Dedifferentiated amniotic fluid mesenchymal stem cell (primary cell): ENCODE measurements at regions not wholly inside any gene's neighbourhood (a gene's known extent, or its start where the extent isn't known, plus 50 kb on each side); places are given as distances from the start of the nearest gene placed in this dataset.
"Not testable (repeated sequence)": the region's sequence is repeated elsewhere in the genome, so short reads cannot be mapped to it uniquely, and the experiment has no call there.

Source experiments
- DNase-seq: peaks from one replicate; pipeline ENCODE4 v3.0.0-alpha.2; 2016; ENCODE audit errors: extremely low spot score

DNA sequence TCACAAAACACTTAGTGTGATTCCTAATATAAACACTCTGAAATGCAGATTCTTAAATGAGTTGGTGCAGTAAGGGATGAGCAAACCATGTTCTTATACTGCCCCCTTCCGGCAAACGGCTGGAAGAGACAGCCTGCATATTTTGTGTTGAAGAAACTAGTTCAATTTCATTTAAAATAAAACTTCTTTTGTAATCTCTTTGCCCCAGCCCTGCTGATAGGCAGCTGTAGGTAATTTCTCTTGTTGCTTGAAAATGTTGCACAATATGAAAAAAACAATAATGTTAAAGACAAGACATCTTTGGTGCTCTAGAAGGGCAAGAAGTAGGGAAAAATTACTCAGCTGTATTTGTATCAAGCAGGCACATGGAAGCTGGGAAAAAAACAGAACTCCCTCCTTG is 89.7 kb upstream of the CCNG1 start:
- DNase-seq: peak; percentile 49

- DNase-seq: no peak
Measured at GRCh38 chr5:163350083-163350482, 87.3 kb upstream of the CCNG1 start.

DNA sequence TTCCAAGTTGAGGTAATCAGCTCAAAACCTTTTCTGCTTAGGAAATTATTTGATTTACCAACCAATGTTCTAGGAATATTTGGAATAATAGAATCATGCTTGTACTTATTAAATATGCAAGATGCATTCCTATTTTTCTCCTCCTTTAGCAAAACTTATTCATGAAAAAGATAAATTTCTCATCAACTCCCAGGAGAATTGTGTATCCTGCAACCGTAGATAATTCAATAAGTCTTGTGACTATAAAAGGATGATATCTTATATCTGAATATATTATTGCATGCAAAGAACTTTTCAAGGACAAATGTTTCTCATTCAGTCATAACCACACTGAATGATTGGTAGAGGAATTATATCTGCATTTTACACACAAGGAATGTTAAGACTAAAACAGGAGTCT is 84.9 kb upstream of the CCNG1 start:
- no peak for DNase-seq

- DNase-seq: not testable (repeated sequence)
Measured at GRCh38 chr5:163355811-163356210, 81.6 kb upstream of the CCNG1 start.

DNA sequence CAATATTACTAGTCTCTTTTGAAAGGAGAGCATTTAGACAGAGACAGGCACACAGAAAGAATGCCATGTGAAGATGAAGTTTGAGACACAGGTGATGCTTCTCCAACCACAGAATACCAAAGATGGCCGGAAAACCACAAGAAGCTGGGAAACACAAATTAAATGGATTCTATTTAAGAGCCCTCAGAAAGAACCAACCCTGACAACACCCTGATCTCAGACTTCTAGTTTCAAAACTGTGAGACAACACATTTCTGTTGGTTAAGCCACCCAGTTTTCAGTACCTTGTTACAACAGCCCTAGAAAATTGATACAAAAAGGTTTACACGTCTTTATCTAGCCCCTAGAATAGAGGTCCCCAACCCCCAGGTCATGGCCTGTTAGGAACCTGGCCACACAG is 79.8 kb upstream of the CCNG1 start:
- no peak for DNase-seq

- no peak for DNase-seq
Measured at GRCh38 chr5:163360656-163361055, 76.7 kb upstream of the CCNG1 start.

DNA sequence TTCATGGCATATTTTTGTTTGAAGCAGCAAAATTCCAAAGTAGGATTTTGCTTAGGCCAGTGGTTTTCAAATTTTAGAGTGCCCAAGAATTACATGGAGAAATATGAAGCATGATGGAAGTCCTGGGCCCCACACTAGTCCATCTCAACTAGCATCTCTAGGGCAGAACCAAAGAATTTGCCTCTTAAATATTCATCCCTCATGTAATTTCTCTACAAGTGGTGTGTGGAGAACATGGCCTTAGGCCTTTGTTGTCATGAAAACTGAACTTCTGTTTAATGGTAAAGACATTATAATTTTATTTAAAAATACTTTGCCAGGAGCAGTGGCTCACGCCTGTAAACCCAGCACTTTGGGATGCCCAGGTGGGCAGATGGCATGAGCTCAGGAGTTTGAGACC is 75.9 kb upstream of the CCNG1 start:
- DNase-seq: no peak

DNA sequence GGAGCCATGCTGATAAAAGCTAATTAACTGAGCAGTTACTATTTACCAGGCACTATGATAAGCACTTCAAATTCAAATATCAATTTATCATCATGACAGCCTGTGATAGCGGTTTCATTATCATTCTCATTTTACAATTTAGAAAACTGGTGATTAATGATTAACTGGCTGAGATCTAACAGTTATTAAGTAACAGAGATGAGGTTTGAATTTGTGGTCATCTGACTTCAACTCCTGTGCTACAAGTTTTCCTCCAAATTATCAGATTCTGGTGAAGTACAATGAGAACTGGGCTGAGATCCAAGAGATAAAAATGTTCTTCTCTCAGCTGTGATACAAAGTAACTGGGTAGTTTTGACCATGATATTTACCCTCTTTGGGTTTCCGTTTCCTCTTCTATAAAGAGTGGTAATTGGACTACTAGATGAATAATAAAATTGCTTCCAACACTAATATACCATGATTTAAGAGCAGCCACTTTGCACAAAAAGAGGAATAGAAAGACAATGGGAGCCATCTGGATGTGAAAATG is 74.5 kb upstream of the CCNG1 start:
- DNase-seq: no peak

DNA sequence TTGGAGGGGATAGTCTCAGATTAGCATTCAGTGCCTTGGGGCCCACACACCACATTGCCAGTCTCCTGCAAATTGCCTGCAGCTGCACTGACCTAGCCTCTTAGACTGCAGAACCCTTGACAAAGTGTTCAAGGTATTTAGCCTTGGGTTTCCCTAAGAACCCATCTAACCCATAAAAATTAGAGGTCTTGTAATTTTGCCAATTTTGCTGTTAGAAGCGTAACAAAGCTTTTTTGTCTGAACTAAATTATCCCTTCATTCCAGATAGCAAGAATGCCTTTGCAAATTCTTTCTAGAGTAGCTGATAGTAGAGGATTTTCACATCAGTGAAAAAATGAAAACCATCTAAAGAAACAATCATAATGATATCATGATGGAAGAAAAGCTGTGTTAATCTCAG is 74.0 kb upstream of the CCNG1 start:
- DNase-seq: no peak

- no peak for DNase-seq
Measured at GRCh38 chr5:163366757-163367156, 70.6 kb upstream of the CCNG1 start.

DNA sequence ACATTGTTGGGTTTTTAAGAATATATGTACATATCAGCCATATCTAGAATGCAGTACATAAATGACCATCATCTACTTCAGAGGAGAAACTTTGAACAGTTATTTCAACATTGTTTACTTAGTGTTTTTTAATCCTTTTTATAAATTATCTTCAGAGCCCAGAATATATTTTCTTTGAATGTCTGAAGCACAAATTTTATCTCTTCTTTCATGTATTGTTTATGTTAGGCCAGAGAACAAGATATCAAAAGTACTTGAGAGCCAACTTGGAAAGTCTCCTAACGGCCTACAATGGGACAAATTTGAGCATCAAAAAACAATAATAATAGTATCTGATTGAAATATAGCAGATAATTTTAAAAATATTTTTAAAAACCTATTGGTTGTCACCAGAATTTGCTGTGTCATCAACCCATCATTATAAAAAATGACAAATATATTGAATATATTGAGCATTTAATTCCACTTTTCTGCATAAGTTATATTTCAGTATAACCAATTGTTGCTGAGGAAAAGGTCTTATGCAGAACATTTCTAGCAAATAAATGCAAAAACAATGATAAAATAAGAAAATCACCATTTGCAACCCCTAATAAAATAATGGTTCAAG is 67.5 kb upstream of the CCNG1 start:
- no peak for DNase-seq

GRCh38 chr5:163373436-163374084 is 63.8 kb upstream of the CCNG1 start:
- no peak for DNase-seq

DNA sequence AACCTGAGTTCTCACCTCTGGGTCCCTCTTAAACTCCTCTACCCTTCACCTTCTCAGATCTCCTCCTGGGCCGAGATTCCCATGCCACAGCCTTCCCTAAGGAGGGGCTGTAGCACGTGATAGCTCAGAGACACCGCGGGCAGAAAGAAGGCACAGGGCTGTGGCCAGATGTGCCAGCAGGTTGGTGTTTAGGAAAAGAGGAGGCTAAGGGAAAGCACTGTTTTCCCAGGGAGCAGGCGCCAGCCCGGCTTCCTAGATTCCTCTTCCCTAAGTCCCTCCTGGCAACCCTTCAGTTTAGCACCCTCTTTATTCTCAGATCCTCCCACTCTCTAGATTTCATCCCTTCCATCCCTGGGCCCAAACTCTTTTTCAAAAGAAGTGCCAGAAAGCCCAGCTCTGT is 59.4 kb upstream of the CCNG1 start:
- no peak for DNase-seq

DNA sequence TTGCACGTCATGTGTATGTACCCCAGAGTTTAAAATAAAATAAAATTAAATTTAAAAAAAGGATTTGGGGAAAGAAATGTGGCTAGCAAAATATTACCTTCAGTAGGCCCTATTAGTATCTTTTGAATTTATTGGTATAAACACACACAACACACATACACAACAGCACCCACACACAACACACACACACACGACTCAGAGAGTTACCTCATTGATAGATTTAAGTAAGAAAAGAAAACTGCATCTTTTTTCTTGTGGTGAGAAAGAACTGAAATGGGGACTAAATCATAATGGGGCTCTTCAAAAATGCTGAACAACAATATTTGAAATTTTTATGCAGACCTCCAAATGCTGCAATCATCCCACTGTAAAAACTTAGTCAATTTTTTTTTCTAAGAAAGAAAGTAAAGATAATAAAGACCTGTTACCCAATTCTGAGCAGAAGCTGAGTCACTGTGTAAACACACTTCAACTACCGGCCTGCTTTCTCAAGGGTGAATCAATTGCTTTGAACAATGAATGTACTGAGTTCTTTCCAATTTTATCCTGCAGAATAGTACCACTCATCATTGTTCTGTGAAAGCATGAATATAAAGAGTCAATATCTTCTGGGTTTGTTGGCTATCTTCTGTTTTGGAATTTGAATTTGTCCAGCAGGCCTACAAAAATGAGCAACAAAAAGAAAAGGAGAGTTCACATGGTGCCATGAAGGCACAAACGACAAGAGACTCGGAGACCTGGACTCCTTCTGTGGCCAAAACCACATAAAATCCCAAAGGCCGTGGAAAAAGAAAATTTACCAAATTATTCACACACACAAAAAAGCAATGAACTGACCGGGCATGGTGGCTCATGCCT is 57.9 kb upstream of the CCNG1 start:
- peak; percentile 31 for DNase-seq

DNA sequence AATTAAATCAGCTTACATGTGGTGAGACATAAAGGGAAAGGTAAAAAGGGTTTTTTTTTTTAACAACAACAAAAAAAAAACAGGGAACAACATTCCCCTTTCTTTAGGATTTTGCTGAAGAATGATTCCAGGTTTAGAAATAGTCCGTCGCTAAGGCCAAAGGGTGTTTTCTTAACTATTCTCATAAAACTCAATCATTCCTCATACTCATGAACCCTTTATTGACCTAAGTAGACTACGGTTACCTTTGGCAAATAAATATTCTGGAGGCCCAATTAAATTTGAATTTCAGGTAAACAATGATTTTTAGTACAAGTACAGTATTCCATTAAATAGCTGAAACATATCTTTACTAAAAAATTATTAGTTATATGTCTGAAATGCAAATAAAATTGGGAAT is 55.6 kb upstream of the CCNG1 start:
- no peak for DNase-seq

DNA sequence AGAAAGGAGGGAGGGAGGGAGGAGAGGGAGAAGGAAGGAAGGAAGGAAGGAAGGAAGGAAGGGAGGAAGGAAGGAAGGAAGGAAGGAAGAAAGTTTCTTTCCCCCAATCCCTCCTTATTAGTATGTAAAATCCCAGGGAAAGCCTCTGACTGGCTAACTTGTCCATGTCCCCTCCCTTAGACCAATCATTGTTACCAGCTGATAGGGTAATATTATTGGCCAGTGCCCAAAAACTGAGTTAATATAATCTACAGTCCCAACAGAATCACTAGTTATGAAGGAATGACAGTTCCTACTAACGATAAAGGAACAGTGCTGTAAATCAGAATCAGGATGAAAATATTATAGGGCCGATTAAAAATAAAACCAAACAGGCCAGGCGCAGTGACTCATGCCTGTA is 53.6 kb upstream of the CCNG1 start:
- DNase-seq: no peak

- no peak for DNase-seq
Measured at GRCh38 chr5:163384669-163385068, 52.7 kb upstream of the CCNG1 start.

DNA sequence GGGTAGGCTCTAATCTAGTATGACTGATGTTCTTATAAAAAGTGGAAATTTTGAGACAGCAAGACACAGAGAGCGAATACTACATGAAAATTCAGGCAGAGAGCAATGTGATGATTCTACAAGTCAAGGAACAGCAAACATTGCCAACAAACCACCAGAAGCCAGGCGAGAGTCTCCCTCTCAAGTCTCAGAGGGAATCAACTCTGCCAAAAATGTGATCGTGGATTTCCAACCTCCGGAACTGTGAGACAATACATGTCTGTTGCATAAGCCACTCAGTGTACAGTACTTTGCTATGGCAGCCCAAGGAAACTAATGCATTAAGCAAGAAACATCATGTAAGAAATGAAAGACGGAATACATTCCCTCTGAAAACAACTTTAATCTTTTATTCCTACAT is 52.1 kb upstream of the CCNG1 start:
- no peak for DNase-seq

- no peak for DNase-seq
Measured at GRCh38 chr5:163385824-163386223, 51.6 kb upstream of the CCNG1 start.

DNA sequence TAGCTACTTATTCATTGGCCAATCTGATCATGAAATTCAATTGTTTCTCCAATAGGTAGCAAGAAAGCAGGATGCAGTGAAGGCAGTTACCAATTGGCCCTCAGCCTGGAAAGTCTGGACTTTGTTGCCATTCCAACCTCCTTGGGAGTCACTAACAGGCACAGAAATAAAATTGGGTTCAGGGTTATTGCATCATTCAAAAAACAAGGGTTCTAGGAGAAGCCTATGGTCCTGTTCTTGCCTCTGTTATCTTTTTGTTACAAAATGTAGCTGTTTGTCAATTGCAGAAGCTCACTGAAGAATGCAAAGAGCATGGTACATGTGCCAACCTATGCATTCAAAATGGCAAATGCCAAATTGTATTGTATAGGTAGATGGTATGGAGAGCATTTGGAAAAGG is 51.0 kb upstream of the CCNG1 start:
- no peak for DNase-seq

GRCh38 chr5:163387589-163388343 is 49.6 kb upstream of the CCNG1 start:
- DNase-seq: no peak
